ENCODE measurements at regions not wholly inside any gene's neighbourhood (a gene's known extent, or its start where the extent isn't known, plus 50 kb on each side); places are given as distances from the start of the nearest gene placed in this dataset.

DNA sequence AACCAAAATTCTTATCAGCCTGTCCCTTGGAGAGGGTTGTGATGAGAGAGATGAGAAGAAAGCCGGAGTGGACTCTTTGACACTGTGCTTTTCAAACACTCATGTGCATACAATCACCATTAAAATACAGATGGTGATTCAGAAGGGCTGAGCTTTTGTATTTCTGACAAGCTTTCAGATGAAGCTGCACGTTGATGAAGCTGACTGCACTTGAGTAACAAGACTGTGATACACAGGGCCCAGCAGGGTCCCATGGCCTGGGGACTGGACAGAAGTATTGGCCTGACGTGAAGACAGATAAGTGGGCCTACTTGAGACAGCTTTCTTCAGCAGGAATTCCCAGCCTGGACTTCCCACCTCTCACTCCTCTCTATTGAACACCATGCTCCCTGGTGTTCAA is 258.2 kb downstream of the CHRM3 start:
- no peaks in the 10 kb centered on the region for H3K27me3 Mint-ChIP-seq (ENCODE audit: low read depth)
- no peak for DNase-seq (ENCODE audit: low read depth, low spot score)
- no peak overlapping the region for H3K27ac Mint-ChIP-seq (ENCODE audit: unreplicated experiment)
- no peaks in the 10 kb centered on the region for H3K4me1 Mint-ChIP-seq
- TF ChIP-seq, protein P1, sequence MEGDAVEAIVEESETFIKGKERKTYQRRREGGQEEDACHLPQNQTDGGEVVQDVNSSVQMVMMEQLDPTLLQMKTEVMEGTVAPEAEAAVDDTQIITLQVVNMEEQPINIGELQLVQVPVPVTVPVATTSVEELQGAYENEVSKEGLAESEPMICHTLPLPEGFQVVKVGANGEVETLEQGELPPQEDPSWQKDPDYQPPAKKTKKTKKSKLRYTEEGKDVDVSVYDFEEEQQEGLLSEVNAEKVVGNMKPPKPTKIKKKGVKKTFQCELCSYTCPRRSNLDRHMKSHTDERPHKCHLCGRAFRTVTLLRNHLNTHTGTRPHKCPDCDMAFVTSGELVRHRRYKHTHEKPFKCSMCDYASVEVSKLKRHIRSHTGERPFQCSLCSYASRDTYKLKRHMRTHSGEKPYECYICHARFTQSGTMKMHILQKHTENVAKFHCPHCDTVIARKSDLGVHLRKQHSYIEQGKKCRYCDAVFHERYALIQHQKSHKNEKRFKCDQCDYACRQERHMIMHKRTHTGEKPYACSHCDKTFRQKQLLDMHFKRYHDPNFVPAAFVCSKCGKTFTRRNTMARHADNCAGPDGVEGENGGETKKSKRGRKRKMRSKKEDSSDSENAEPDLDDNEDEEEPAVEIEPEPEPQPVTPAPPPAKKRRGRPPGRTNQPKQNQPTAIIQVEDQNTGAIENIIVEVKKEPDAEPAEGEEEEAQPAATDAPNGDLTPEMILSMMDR (conservative IDR thresholded peaks at IDR 0.05) = no peak
- no peak overlapping the region for H3K4me3 Mint-ChIP-seq
- H3K9me3 Mint-ChIP-seq = no peaks in the 10 kb centered on the region
- peaks cover 2% of the 10 kb centered on the region for H3K36me3 Mint-ChIP-seq (ENCODE audit: low read depth)

GRCh38 chr1:239647045-239647444 is 260.7 kb downstream of the CHRM3 start:
- TF ChIP-seq, protein P1 (conservative IDR thresholded peaks at IDR 0.05) = no peak
- DNase-seq (ENCODE audit: low read depth, low spot score) = no peak
- H3K9me3 Mint-ChIP-seq = no peaks in the 10 kb centered on the region
- H3K27ac Mint-ChIP-seq (ENCODE audit: unreplicated experiment) = no peak overlapping the region
- peaks cover 2% of the 10 kb centered on the region for H3K36me3 Mint-ChIP-seq (ENCODE audit: low read depth)
- no peaks in the 10 kb centered on the region for H3K27me3 Mint-ChIP-seq (ENCODE audit: low read depth)
- H3K4me3 Mint-ChIP-seq = no peak overlapping the region
- H3K4me1 Mint-ChIP-seq = no peaks in the 10 kb centered on the region

GRCh38 chr1:239647964-239648632 is 261.7 kb downstream of the CHRM3 start:
- TF ChIP-seq, protein P1 (conservative IDR thresholded peaks at IDR 0.05) = no peak
- no peak for DNase-seq (ENCODE audit: low read depth, low spot score)
- no peak overlapping the region for H3K4me3 Mint-ChIP-seq
- no peaks in the 10 kb centered on the region for H3K9me3 Mint-ChIP-seq
- no peaks in the 10 kb centered on the region for H3K27me3 Mint-ChIP-seq (ENCODE audit: low read depth)
- H3K36me3 Mint-ChIP-seq (ENCODE audit: low read depth) = no peaks in the 10 kb centered on the region
- H3K27ac Mint-ChIP-seq (ENCODE audit: unreplicated experiment) = no peak overlapping the region
- H3K4me1 Mint-ChIP-seq = no peaks in the 10 kb centered on the region

- Mint-ChIP-seq H3K27ac (ENCODE audit: unreplicated experiment) (no peak overlapping the region), H3K36me3 (ENCODE audit: low read depth) (no peaks in the 10 kb centered on the region), H3K9me3 (no peaks in the 10 kb centered on the region), H3K4me3 (no peak overlapping the region), H3K4me1 (no peaks in the 10 kb centered on the region), H3K27me3 (ENCODE audit: low read depth) (no peaks in the 10 kb centered on the region)
- no peak for DNase-seq (ENCODE audit: low read depth, low spot score)
- TF ChIP-seq, protein P1 (conservative IDR thresholded peaks at IDR 0.05) = no peak
These were observed 268.7 kb downstream of the CHRM3 start for GRCh38 chr1:239655023-239655422.

DNA sequence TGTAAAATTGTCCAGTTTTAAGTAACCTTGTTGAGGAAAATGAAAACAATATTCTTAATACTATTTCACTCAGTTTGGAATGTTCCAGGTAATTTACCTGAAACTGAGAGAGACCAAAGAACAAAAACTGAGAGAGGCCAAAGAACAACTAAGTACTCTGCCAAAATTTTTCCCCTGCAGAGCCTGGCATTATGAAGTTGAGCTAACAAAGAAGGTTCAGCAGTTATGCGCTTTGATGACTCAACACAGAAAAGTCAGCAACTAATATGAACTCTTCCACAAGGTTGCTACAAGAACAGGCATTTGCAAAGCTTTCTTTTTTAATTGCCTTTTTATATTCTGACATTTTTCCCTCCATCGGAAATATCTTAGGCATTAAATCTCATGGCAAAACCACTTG is 270.9 kb downstream of the CHRM3 start:
- H3K9me3 Mint-ChIP-seq = no peaks in the 10 kb centered on the region
- H3K27me3 Mint-ChIP-seq (ENCODE audit: low read depth) = peaks cover 2% of the 10 kb centered on the region
- H3K36me3 Mint-ChIP-seq (ENCODE audit: low read depth) = no peaks in the 10 kb centered on the region
- DNase-seq (ENCODE audit: low read depth, low spot score) = no peak
- TF ChIP-seq, protein P1 (conservative IDR thresholded peaks at IDR 0.05) = no peak
- no peak overlapping the region for H3K4me3 Mint-ChIP-seq
- no peak overlapping the region for H3K27ac Mint-ChIP-seq (ENCODE audit: unreplicated experiment)
- H3K4me1 Mint-ChIP-seq = no peaks in the 10 kb centered on the region
